ENCODE measurements at regions not wholly inside any gene's neighbourhood (a gene's known extent, or its start where the extent isn't known, plus 50 kb on each side); places are given as distances from the start of the nearest gene placed in this dataset.
"Not testable (repeated sequence)": the region's sequence is repeated elsewhere in the genome, so short reads cannot be mapped to it uniquely, and the experiment has no call there.

GRCh38 chr6:159440911-159441703 is 251.9 kb downstream of the SOD2 start:
- DNase-seq (ENCODE audit: low read depth) = no peak

GRCh38 chr6:159440349-159440748 is 252.7 kb downstream of the SOD2 start:
- no peak for DNase-seq (ENCODE audit: low read depth)

- DNase-seq (ENCODE audit: low read depth) = no peak
Measured at GRCh38 chr6:159439651-159440050, 253.4 kb downstream of the SOD2 start.

- DNase-seq (ENCODE audit: low read depth) = no peak
Measured at GRCh38 chr6:159438106-159438505, 254.9 kb downstream of the SOD2 start.

GRCh38 chr6:159436581-159436980 is 256.5 kb downstream of the SOD2 start:
- DNase-seq (ENCODE audit: low read depth) = no peak

- no peak for DNase-seq (ENCODE audit: low read depth)
Measured at GRCh38 chr6:159435701-159436100, 257.3 kb downstream of the SOD2 start.

GRCh38 chr6:159434410-159434809 is 258.6 kb downstream of the SOD2 start:
- no peak for DNase-seq (ENCODE audit: low read depth)

- no peak for DNase-seq (ENCODE audit: low read depth)
Measured at GRCh38 chr6:159433550-159433949, 259.5 kb downstream of the SOD2 start.

- DNase-seq (ENCODE audit: low read depth) = no peak
Measured at GRCh38 chr6:159431750-159432149, 261.3 kb downstream of the SOD2 start.

GRCh38 chr6:159430323-159430722 is 261.1 kb downstream of the FNDC1 start:
- no peak for DNase-seq (ENCODE audit: low read depth)

GRCh38 chr6:159429433-159429832 is 260.2 kb downstream of the FNDC1 start:
- DNase-seq (ENCODE audit: low read depth) = no peak

- no peak for DNase-seq (ENCODE audit: low read depth)
Measured at GRCh38 chr6:159427771-159428170, 258.6 kb downstream of the FNDC1 start.

- no peak for DNase-seq (ENCODE audit: low read depth)
Measured at GRCh38 chr6:159427335-159427734, 258.1 kb downstream of the FNDC1 start.

GRCh38 chr6:159425421-159425820 is 256.2 kb downstream of the FNDC1 start:
- DNase-seq (ENCODE audit: low read depth) = no peak

- DNase-seq (ENCODE audit: low read depth) = no peak
Measured at GRCh38 chr6:159422041-159422984, 253.1 kb downstream of the FNDC1 start.

GRCh38 chr6:159421586-159421985 is 252.4 kb downstream of the FNDC1 start:
- no peak for DNase-seq (ENCODE audit: low read depth)

GRCh38 chr6:159418997-159419396 is 249.8 kb downstream of the FNDC1 start:
- no peak for DNase-seq (ENCODE audit: low read depth)

GRCh38 chr6:159416891-159417560 is 247.8 kb downstream of the FNDC1 start:
- no peak for DNase-seq (ENCODE audit: low read depth)

- DNase-seq (ENCODE audit: low read depth) = no peak
Measured at GRCh38 chr6:159415540-159415939, 246.3 kb downstream of the FNDC1 start.

GRCh38 chr6:159414711-159415110 is 245.5 kb downstream of the FNDC1 start:
- no peak for DNase-seq (ENCODE audit: low read depth)

- not testable (repeated sequence) for DNase-seq (ENCODE audit: low read depth)
Measured at GRCh38 chr6:159407211-159407780, 238.1 kb downstream of the FNDC1 start.

GRCh38 chr6:159404296-159404695 is 235.1 kb downstream of the FNDC1 start:
- DNase-seq (ENCODE audit: low read depth) = no peak
